ENCODE measurements at regions not wholly inside any gene's neighbourhood (a gene's known extent, or its start where the extent isn't known, plus 50 kb on each side); places are given as distances from the start of the nearest gene placed in this dataset.

GRCh38 chr5:117333011-117333410 lies 758.4 kb upstream of the SEMA6A start:
- TF ChIP-seq ZNF274 (IDR thresholded peaks at IDR 0.05; ENCODE audit: low read depth, low read length) (no peak), SUZ12 (IDR thresholded peaks at IDR 0.05; ENCODE audit: extremely low read depth, insufficient read depth, insufficient read length) (no peak), YY1 (IDR thresholded peaks at IDR 0.05; ENCODE audit: insufficient read depth, insufficient read length) (no peak)

Measured in NT2/D1 (cell line).